ENCODE measurements at regions not wholly inside any gene's neighbourhood (a gene's known extent, or its start where the extent isn't known, plus 50 kb on each side); places are given as distances from the start of the nearest gene placed in this dataset.
"Not testable (repeated sequence)": the region's sequence is repeated elsewhere in the genome, so short reads cannot be mapped to it uniquely, and the experiment has no call there.

GRCh38 chr11:96794152-96794551 lies 404.3 kb downstream of the JRKL start:
- no peak for DNase-seq

GRCh38 chr11:96798445-96798844 lies 408.6 kb downstream of the JRKL start:
- DNase-seq, result no peak

- DNase-seq, result no peak
Observed at GRCh38 chr11:96815236-96815635, 425.4 kb downstream of the JRKL start.

- DNase-seq, result no peak
Observed at GRCh38 chr11:96817482-96818399, 427.9 kb downstream of the JRKL start.

- no peak for DNase-seq
Observed at GRCh38 chr11:96827164-96827563, 437.4 kb downstream of the JRKL start.

- no peak for DNase-seq
Observed at GRCh38 chr11:96841792-96842191, 452.0 kb downstream of the JRKL start.

GRCh38 chr11:96842731-96843130 lies 452.9 kb downstream of the JRKL start:
- no peak for DNase-seq

- no peak for DNase-seq
Observed at GRCh38 chr11:96854425-96854824, 464.6 kb downstream of the JRKL start.

GRCh38 chr11:96861722-96862121 lies 471.9 kb downstream of the JRKL start:
- not testable (repeated sequence) for DNase-seq

GRCh38 chr11:96863520-96863919 lies 473.7 kb downstream of the JRKL start:
- no peak for DNase-seq

GRCh38 chr11:96865020-96865419 lies 475.2 kb downstream of the JRKL start:
- no peak for DNase-seq

GRCh38 chr11:96869207-96869606 lies 479.4 kb downstream of the JRKL start:
- DNase-seq, result no peak

GRCh38 chr11:96875712-96876111 lies 485.9 kb downstream of the JRKL start:
- DNase-seq, result no peak

- no peak for DNase-seq
Observed at GRCh38 chr11:96878299-96879051, 488.7 kb downstream of the JRKL start.

- DNase-seq, result not testable (repeated sequence)
Observed at GRCh38 chr11:96882622-96883021, 492.8 kb downstream of the JRKL start.

- no peak for DNase-seq
Observed at GRCh38 chr11:96885405-96885804, 495.6 kb downstream of the JRKL start.

- no peak for DNase-seq
Observed at GRCh38 chr11:96885912-96886311, 496.1 kb downstream of the JRKL start.

GRCh38 chr11:96893988-96894387 lies 504.2 kb downstream of the JRKL start:
- DNase-seq, result no peak

- DNase-seq, result no peak
Observed at GRCh38 chr11:96894587-96894986, 504.8 kb downstream of the JRKL start.

GRCh38 chr11:96899971-96900370 lies 510.2 kb downstream of the JRKL start:
- DNase-seq, result no peak

- DNase-seq, result no peak
Observed at GRCh38 chr11:96905143-96905542, 515.3 kb downstream of the JRKL start.

GRCh38 chr11:96905663-96906062 lies 515.9 kb downstream of the JRKL start:
- no peak for DNase-seq

GRCh38 chr11:96906476-96906875 lies 516.7 kb downstream of the JRKL start:
- DNase-seq, result no peak

GRCh38 chr11:96925862-96926261 lies 536.0 kb downstream of the JRKL start:
- no peak for DNase-seq

Data from CD4-positive, alpha-beta T cell treated with Interleukin-4 for 4 hours (primary cell).